Liver (tissue), 3 donors: ENCODE measurements at regions not wholly inside any gene's neighbourhood (a gene's known extent, or its start where the extent isn't known, plus 50 kb on each side); places are given as distances from the start of the nearest gene placed in this dataset.

Experiments used
- EGR1 ChIP-seq, 2 donors: IDR thresholded peaks; 2 replicates each; pipeline ENCODE4 v1.6.1; 2016 to 2018; ENCODE audit warnings: antibody characterized with exemption in 2 of 2, low read depth in 2 of 2
- FOXA1 ChIP-seq: IDR thresholded peaks from 2 replicates; pipeline ENCODE4 v1.6.1; 2016; ENCODE audit warnings: antibody characterized with exemption
- GABPA ChIP-seq, 2 donors: IDR thresholded peaks in 1 of 2; conservative IDR thresholded peaks in 1 of 2; 2 replicates each; pipeline ENCODE4 v1.6.1; 2016; ENCODE audit warnings: antibody characterized with exemption in 2 of 2, mild to moderate bottlenecking in 1 of 2, moderate library complexity in 1 of 2
- HNF4A ChIP-seq, 2 donors: conservative IDR thresholded peaks; 2 replicates each; pipeline ENCODE4 v1.6.1; 2016; ENCODE audit warnings: antibody characterized with exemption in 2 of 2, mild to moderate bottlenecking in 2 of 2
- HNF4G ChIP-seq: IDR thresholded peaks from 2 replicates; pipeline ENCODE4 v1.6.1; 2016; ENCODE audit warnings: antibody characterized with exemption
- JUND ChIP-seq, 2 donors: IDR thresholded peaks; 2 replicates each; pipeline ENCODE4 v1.6.1; 2016; ENCODE audit warnings: antibody characterized with exemption in 2 of 2
- MAX ChIP-seq: IDR thresholded peaks from 2 replicates; pipeline ENCODE4 v1.6.1; 2016; ENCODE audit warnings: antibody characterized with exemption
- RAD21 ChIP-seq, 2 donors: IDR thresholded peaks; 2 replicates each; pipeline ENCODE4 v1.6.1; 2016; ENCODE audit warnings: antibody characterized with exemption in 2 of 2, mild to moderate bottlenecking in 2 of 2
- REST ChIP-seq: IDR thresholded peaks from 2 replicates; pipeline ENCODE4 v1.6.1; 2016; ENCODE audit warnings: antibody characterized with exemption, mild to moderate bottlenecking
- TAF1 ChIP-seq: conservative IDR thresholded peaks from 2 replicates; pipeline ENCODE4 v1.6.1; 2016; ENCODE audit warnings: antibody characterized with exemption, mild to moderate bottlenecking
- YY1 ChIP-seq: IDR thresholded peaks from 2 replicates; pipeline ENCODE4 v1.6.1; 2016; ENCODE audit warnings: antibody characterized with exemption, mild to moderate bottlenecking
- TF ChIP-seq, protein P1 (sequence below): fragments of 150-350 bp; IDR thresholded peaks from 2 replicates; pipeline ENCODE4 v1.5.1; 2017; ENCODE audit warnings: improper control_type of control experiment, low read depth, low read length; ENCODE audit not compliant: missing input control
- TF ChIP-seq, protein P2 (sequence below): IDR thresholded peaks from 2 replicates; pipeline ENCODE4 v1.6.1; 2016; ENCODE audit warnings: antibody characterized with exemption
- TF ChIP-seq, protein P3 (sequence below): IDR thresholded peaks from 2 replicates; pipeline ENCODE4 v1.6.1; 2016; ENCODE audit warnings: antibody characterized with exemption
- donor health status: healthy.
- donor health status: healthy.

DNA sequence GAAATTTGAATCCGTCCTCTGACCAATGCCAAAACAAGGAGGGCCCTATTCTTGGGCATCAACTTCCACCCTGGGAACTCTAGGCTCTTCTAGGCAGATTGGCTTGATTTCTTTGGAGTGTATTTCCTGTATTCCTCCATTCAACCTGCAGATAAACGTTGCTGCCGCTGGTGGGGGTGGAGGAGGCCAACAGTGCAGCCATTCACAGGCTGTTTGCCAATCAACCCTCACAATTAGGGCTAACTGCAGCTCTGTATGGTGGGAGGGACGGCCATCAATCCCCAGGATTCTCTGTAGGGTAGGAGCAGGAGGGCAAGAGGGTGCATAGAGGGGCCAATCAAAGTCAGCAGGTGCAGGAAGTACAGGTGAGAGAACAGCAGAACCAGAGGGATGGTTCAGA is 273.1 kb upstream of the PROX1 start:
- TF ChIP-seq, protein P1, sequence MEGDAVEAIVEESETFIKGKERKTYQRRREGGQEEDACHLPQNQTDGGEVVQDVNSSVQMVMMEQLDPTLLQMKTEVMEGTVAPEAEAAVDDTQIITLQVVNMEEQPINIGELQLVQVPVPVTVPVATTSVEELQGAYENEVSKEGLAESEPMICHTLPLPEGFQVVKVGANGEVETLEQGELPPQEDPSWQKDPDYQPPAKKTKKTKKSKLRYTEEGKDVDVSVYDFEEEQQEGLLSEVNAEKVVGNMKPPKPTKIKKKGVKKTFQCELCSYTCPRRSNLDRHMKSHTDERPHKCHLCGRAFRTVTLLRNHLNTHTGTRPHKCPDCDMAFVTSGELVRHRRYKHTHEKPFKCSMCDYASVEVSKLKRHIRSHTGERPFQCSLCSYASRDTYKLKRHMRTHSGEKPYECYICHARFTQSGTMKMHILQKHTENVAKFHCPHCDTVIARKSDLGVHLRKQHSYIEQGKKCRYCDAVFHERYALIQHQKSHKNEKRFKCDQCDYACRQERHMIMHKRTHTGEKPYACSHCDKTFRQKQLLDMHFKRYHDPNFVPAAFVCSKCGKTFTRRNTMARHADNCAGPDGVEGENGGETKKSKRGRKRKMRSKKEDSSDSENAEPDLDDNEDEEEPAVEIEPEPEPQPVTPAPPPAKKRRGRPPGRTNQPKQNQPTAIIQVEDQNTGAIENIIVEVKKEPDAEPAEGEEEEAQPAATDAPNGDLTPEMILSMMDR: no peak
- TF ChIP-seq REST: no peak
- no peak for TF ChIP-seq YY1
- TF ChIP-seq, protein P2, sequence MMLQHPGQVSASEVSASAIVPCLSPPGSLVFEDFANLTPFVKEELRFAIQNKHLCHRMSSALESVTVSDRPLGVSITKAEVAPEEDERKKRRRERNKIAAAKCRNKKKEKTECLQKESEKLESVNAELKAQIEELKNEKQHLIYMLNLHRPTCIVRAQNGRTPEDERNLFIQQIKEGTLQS: no peak
- TF ChIP-seq TAF1: no peak
- no peak for TF ChIP-seq HNF4A (conservative IDR thresholded peaks at IDR 0.05)
- no peak for TF ChIP-seq GABPA (IDR thresholded peaks at IDR 0.05 in 1 of 2, conservative IDR thresholded peaks at IDR 0.05 in 1 of 2)
- no peak for TF ChIP-seq RAD21 (IDR thresholded peaks at IDR 0.05)
- TF ChIP-seq EGR1 (IDR thresholded peaks at IDR 0.05; ENCODE audit: low read depth in 2 of 2): no peak
- no peak for TF ChIP-seq MAX
- no peak for TF ChIP-seq FOXA1
- TF ChIP-seq, protein P3, sequence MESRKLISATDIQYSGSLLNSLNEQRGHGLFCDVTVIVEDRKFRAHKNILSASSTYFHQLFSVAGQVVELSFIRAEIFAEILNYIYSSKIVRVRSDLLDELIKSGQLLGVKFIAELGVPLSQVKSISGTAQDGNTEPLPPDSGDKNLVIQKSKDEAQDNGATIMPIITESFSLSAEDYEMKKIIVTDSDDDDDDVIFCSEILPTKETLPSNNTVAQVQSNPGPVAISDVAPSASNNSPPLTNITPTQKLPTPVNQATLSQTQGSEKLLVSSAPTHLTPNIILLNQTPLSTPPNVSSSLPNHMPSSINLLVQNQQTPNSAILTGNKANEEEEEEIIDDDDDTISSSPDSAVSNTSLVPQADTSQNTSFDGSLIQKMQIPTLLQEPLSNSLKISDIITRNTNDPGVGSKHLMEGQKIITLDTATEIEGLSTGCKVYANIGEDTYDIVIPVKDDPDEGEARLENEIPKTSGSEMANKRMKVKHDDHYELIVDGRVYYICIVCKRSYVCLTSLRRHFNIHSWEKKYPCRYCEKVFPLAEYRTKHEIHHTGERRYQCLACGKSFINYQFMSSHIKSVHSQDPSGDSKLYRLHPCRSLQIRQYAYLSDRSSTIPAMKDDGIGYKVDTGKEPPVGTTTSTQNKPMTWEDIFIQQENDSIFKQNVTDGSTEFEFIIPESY: no peak
- TF ChIP-seq HNF4G: no peak
- no peak for TF ChIP-seq JUND (IDR thresholded peaks at IDR 0.05)
